HG02678 (cell line): ENCODE measurements at regions not wholly inside any gene's neighbourhood (a gene's known extent, or its start where the extent isn't known, plus 50 kb on each side); places are given as distances from the start of the nearest gene placed in this dataset.
"Not testable (repeated sequence)": the region's sequence is repeated elsewhere in the genome, so short reads cannot be mapped to it uniquely, and the experiment has no call there.

Experiments used
- ATAC-seq: cut with Tn5 transposase; IDR thresholded peaks from one replicate; pipeline ENCODE4 v1.9.1; 2021; ENCODE audit warnings: mild to moderate bottlenecking, moderate library complexity; ENCODE audit not compliant: unreplicated experiment

DNA sequence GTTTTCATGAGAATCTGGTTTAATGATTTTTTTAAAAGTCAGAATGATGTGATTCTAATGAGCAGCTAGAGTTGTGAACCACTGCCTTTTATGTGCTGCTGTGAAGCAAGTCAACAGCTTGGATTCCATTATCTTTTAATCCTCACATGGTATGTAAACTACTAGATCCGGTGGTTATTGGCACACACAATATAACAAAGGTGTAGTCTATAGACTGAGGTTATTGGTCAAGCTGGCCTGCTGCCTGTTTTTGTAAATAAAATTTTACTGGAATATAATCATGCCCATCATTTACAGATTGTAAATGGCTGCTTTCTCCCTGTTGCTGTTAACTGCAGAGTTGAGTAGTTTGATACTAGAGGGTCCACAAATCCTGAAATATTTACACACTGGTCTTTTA, 103.1 kb downstream of the OTOL1 start:
- no peak for ATAC-seq

DNA sequence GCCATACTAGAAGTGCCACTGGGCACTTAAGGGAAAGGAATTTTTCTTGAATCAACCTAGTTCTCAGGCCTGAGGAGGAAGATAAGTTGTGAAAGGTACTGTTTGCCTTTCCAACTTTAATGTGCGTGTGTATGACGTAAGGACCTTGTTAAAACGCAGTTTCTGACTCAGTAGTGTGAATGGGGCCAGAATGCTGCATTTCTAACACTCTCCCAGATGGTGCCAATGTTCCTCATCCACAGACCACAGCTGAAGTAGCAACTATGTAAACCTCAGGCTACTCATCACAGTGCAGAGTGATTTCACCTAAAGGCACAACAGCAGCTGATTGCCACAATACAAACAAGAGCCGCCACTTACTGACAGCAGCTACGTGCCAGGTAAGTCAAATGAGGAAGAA, 103.6 kb downstream of the OTOL1 start:
- no peak for ATAC-seq

DNA sequence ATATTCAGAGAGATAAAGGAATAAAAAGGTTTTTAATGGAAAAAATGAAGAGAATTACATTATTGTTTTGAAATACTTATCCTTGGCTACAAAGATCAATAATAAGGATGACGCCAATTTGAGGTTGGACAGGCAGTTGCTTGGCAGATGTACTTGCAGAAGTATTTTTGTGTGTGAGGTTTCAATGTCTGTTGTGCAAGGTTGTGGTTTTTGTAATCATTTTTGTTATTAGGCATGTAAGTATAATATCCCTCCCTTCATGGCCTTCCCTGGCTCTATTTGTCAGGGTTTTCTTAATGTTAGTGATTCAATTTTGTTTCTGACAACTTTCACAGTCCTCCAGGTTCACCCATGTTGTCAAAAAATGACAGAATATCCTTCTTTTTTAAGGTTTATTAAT, 105.9 kb downstream of the OTOL1 start:
- ATAC-seq = no peak

DNA sequence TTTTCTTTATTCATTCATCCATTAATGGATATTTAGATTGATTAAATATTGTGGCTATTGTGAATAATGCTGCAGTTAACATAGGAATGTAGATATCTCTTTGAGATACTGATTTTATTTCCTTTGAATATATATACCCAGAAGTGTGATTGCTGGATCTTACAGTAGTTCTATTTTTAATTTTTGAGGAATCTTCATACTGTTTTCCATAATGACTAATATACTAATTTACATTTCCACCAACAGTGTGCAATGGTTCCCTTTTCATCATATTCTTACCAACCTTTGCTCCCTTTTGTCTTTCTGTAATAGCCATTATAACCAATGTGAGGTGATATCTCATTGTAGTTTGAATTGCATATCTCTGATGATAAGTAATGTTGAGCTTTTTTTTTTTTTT, 106.3 kb downstream of the OTOL1 start:
- ATAC-seq = no peak

DNA sequence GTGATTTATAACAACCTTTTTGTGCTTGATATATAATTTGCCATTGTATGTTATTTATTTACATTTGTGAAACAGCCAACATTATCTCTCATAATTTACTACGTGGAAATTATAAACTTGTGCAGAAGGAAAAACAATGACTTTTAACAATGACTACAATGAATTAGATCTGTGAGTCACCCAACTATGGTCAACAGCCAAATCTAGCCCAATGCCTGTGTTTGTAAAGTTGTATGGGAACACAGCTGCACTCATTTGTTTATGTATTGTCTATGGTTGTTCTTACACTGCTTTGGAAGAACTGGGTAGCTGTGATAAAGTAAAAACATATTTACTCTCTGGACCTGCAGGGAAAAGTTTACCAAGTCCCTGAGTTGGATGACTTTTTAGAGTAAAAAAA, 110.4 kb downstream of the OTOL1 start:
- no peak for ATAC-seq

DNA sequence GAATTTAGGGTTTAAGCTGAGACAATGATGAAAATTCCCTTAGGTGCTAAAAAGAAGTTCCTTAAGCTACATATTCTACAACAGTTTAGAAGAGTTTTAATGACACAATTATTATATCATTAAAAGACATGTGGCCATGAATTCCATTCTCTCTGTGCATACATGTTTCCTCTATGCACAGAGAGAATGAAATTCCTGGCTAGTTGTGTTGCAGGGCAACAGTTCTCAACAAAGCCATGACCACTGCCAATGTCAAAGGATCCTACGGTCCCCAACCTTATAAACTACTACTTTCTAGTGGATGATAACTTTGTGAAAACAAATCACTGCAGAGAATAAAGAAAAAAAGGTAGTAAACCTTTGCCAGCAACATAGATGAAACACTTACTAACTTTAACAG, 122.7 kb downstream of the OTOL1 start:
- ATAC-seq = no peak

DNA sequence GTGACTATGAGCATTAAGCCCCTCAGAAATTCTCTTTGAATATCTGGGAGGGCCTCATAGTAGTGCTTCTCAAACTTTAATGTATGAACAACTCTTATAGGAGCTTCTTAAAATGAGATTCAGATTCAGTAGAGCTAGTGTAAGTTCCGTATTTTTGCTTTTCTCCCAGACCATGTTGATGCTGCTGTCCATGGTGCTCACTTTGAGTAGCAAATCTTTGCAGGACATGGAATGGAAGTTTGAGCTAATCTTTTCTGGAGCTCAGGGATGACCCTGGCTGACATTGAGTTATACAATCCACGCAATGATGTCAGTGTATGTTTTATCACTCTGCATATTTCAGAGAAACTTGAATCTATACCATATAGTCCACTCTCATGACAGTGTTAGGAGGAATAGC, 134.2 kb downstream of the OTOL1 start:
- no peak for ATAC-seq

DNA sequence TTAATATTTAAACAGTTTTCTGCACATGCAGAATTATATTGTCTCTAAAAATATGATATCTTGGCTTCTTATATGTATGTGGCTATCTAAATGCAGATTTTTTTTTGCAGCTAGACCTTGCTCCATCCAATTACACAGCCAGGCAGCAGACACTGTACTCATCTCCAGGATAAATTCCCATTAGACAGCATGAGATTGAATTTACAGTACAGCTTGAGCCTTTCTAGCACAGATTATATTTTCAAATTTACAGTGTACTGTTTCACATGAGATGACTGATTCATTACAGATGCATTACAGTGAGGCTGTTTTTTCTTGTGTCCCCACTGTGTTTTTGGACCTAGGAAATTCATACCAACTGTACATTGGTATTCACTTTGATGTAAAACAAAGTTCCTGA, 134.9 kb downstream of the OTOL1 start:
- ATAC-seq = no peak

DNA sequence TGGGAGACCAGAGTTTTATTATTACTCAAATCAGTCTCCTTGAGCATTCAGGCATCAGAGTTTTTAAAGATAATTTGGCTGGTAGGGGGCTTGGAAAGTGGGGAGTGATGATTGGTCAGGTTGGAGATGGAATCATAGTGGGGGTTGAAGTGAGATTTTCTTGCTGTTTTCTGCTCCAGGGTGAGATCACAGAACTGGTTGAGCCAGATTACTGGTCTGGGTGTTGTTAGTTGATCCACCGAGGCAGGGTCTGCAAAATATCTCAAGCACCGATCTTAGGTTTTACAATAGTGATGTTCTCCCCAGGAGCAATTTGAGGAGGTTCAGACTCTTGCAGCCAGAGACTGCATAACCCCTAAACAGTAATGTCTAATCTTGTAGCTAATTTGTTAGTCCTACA, 141.0 kb downstream of the OTOL1 start:
- ATAC-seq = no peak

DNA sequence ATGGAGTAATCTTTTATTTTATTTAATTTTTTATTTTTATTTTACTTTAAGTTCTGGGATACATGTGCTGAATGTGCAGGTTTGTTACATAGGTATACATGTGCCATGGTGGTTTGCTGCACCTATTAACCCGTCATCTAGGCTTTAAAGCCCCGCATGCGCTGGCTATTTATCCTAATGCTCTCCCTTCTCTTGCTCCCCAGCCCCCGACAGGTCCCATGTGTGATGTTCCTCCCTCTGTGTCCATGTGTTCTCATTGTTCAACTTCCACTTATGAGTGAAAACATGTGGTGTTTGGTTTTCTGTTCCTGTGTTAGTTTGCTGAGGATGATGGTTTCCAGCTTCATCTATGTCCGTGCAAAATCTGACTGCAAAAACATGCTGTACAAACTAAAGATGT, 142.5 kb downstream of the OTOL1 start:
- not testable (repeated sequence) for ATAC-seq

DNA sequence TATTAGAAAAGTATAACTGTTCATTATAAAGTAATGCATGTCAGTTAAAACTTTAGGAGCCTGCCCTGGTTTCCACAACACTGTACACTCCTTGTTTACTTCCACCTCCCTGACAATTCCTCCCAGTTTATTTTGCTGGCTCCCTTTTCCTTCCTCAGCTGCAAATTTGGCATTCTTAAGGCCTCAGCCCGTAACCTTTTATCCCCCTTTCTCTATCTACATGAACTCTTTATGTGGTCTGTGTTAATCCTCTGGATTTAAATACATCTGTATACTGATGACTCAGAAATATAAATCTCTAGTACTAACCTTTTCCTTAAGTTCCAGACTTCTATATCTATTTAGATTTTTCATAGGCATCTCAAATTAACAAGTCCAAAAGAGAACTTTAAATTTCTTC, 143.6 kb downstream of the OTOL1 start:
- no peak for ATAC-seq

DNA sequence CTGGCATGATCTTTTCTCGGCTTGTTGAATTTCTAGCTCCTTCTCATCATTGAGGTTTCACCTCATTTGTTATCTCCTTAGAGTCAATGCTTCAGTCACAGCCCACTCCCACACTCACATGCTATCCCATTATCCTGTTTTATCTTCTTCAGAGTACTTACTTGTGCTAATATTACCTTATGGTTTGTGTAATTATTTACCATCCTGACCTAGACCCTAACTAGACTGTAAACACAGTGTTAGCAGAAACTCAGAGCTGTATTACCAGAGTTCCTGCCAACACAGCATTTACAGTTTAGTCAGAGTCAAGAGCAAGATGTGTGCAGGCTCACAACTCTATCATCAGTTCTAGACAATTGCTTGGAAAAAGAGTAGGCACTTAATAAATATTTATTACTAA, 144.7 kb downstream of the OTOL1 start:
- no peak for ATAC-seq

DNA sequence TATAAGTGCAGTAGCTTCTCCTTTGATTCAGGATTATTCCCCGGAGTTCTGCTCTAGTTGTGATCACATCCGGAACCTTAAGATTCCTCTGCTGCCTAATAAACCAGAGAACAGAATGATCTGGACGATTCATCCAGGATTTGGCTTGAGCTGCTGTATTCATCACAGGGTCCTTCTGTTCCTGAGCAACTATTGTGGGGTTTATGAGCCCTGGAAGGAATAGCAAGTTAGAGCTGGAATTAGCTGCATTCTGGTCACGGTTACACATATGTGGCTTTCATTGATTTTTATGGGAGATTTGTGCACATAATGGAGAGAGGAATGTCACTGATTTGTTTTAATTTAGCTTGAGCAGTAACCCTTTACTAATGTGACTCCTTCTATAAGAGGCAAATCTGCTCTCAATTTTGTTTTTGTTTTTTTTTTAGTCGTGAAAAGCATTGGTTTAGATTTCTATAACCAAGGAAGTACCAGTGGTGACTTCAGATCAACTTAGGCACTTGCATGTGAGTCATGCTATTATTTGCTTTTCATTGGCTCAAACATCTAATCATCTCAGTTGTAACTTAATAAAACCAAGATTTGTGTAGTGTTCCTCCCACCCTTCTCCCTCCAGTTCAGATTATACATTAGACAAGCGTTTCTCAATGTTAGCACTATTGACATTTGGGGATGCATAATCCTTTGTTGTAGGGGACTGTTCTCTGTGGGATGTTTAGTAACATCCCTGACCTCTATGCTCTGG, 148.5 kb downstream of the OTOL1 start:
- no peak for ATAC-seq

DNA sequence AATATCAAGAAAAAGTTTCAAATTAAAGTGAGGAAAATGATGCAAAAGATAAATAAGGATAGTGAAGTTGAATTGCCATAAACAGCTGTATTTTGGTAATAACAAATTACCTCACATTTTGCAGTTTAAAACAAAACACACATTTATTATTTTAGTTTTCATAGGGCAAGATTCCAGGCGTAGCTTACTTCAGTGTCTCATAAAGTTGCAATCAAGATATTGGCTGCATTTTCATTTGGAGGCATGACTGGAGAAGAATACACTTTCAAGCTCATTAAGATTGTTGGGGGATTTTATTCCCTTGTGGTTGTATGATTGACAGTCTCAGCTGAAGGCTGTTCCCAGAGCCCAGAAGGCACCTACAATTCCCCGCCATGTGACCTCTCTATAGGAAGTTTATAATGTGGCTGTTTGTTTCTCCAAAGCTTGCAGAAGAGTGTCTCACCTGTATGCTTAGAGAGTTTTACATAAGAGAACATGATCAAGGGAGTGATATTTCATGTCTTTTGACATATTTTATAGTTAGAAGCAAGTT, 151.4 kb downstream of the OTOL1 start:
- no peak for ATAC-seq

DNA sequence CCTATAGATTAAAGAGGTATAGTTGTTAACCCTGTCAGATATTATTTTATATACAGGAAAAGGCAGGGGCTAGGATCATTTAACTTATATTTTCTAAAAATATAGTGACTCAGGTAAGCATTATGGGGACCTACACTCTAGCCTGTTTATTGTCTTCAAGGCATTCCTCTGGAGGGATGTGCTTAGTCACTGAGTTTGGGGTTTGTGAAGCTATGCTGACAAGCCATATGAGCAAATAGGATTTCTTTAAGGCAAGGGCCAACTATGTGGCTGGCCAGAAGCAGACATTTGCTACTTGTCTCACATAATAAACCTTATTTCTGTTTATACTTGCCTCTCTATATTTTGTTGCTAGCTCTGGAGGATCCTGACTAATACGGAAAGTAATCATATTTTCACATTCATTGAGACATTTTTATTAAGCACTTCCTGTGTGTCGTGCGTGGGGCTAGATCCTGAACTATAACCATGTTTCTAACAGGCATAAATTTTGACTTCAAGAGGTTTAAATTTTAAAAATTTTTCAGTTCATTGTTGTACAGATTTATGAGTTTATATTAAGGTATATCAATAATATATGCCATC, 153.4 kb downstream of the OTOL1 start:
- ATAC-seq = no peak

DNA sequence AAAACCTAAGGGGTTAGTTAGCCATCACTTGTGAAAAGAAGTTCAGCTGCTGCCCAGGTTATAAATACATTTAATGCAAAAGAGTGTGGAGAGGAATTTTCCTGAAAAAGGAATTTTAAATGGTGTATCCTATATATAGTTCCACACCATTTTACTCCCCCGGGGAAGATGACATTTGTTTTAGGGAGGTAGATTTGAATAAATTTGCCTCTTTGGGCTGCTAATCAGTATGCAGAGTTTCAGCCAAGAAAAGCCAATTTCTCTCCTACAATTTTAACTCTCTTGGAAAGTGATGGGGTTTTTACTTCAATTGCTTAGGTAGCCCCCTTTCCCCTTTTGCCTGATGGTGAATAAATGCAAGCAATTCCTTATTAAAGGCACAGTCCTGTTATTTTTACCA, 161.2 kb downstream of the OTOL1 start:
- ATAC-seq = no peak

DNA sequence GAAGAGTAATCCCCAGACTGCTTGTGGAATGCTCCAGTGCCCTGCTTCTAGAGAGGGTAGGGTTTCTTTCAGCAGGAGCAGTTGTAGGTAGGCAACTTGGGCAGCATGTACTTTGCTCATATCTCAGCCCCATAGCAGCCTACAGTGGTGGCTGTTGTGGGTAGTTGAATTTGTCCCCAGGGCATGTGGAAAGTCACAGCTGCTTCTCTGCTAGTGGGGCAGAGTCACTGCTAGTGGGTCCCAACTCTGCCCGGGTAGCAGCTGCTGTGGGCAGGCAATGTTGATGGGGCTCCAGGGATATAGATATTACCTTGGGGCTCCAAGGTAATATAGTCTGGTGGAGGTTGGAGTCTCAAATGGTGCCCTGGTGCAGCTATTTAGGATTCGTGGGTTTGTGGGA, 174.5 kb downstream of the OTOL1 start:
- no peak for ATAC-seq

DNA sequence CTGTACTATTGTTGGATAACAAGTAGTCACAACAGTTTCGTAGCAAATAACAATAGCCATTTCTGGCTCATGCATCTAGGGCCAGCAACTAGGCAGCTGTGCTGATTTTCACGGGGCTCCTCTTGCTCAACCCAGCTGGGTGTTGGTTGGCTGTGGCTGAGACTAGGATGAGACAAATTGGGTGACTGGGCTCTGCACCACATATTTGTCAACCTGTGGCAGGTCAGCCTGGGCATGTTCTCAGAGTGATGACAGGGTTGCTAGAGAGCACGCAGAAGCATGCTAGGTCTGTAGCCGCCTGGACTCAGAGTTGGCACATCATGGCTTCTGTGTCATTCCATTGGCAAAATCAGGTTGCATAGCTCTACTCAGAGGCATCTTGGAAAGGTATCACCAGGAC, 175.9 kb downstream of the OTOL1 start:
- no peak for ATAC-seq

DNA sequence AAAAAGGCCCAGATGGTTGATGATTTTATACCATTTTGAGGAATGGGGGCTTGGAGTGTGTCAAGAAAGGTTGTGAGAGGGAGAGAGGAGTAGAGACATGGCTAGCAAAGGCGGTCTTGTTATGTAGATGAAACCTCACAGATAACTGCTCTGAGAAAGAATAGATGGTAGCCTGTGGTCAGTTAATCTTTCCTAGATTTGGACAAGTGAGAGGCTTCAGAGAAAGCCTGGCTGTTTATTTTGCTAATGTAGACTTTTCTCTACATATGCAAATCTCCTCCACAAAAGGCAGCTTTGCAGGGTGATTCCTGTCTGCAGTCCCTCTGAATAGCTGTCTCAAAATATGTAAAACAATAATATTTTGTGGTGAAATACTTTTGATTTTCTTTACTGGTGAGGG, 177.3 kb downstream of the OTOL1 start:
- no peak for ATAC-seq

DNA sequence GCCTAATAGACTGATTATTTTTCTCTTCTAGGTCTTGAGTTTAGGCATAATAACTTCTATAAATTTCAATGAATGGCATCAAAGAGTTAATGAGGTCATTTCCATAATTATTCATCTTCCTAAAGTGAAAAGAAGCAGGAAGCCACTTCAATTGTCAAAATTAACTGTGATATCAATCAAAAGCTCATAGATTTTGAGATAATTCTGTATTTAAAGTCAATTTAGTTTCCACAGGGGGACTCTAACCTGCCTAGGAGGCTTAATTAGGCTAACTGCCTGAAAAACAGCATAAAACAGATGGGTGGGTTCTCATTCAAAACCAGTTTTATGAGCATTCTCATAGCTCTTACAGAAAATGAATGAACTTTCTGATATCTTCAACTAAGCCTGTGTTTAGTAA, 177.8 kb downstream of the OTOL1 start:
- ATAC-seq = no peak

DNA sequence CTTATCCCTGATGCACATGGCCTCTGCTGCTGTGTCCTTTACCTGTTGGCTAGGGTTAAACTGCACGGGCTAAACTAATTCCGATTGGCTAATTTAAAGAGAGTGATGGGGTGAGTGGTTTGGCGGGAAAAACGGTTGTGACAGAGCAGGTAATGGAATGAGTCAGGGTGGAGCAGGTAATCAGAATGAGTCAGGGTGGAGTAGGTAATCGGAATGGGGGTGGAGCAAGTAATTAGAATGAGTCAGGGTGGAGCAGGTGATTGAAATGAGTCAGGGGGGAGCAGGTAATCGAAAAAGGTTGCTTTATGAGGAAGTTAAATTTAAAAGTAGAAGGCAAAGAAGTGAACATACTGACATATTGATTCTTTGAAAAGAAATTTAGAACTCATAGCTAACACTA, 185.2 kb downstream of the OTOL1 start:
- not testable (repeated sequence) for ATAC-seq

DNA sequence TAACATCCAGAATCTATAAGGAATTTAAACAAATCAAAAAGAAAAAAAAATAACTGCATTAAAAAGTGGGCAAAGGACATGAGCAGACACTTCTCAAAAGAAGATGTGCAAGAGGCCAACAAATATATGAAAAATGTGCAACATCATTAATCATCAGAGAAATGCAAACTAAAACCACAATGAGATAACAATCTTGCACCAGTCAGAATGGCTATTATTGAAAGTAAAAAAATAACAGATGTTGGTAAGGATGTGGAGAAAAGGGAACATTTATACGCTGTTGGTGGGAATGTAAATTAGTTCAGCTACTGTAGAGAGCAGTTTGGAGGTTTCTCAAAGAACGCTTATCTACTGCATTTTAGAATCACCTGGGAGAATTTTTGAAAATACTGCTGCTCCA, 186.1 kb downstream of the OTOL1 start:
- ATAC-seq = no peak
